ENCODE measurements at regions not wholly inside any gene's neighbourhood (a gene's known extent, or its start where the extent isn't known, plus 50 kb on each side); places are given as distances from the start of the nearest gene placed in this dataset.

DNA sequence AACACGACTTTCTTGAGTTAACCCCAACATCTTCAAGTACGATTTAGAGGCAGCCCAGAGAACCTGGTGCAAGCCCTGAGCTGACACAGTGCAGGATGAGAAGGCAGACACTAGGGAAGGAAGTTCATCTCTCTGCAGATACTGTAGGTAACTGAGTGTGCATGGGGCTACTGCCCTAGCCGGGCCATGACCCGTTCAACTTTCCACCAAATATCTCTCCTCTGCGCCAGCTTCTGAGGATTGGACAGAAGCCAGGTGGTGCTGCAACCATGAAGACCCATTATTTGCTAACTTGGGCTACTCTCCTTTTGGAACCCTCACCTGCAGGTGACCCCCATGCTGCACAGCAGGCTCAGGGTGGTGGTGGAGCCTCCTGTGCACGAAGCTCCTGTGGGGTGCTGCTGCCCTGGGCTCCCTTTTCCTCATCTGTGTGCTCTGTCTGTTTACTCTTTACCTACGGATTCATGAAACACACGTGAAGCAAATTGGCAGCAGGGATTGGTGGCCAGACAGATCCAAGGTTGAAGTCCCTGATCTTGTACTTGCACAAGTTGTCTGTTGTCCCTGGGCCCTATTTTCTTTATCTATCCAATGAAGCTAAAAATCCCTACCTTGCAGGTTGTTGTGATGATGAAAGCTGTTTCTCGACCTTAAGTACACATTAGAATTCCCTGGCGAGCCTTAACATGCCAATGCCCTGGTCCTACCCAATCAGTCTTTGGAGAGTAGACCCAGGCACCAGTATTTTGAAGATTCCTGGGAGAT, 227.8 kb downstream of the LACC1 start:
- no peak for TF ChIP-seq POLR2A (IDR thresholded peaks at IDR 0.05; ENCODE audit: low read depth, low read length)
- no peak for TF ChIP-seq POLR2AphosphoS5 (IDR thresholded peaks at IDR 0.05; ENCODE audit: low read depth, low read length)

Measured in GM12892 (cell line).